K562 (cell line): ENCODE measurements at regions not wholly inside any gene's neighbourhood (a gene's known extent, or its start where the extent isn't known, plus 50 kb on each side); places are given as distances from the start of the nearest gene placed in this dataset.

ENCODE experiments used
- GABPB1 ChIP-seq: sonication (generic); formaldehyde crosslinking; IDR thresholded peaks from 2 replicates; pipeline ENCODE4 v1.8.0; 2022; ENCODE audit warnings: mild to moderate bottlenecking, missing genetic modification reagents
- HDAC6 ChIP-seq: IDR thresholded peaks from 2 replicates; pipeline ENCODE4 v1.6.1; 2012; ENCODE audit warnings: low read depth, mild to moderate bottlenecking, control low read depth, inconsistent platforms, low read length, moderate library complexity
- TF ChIP-seq, protein P1 (sequence below), 2 experiments: fragments of 450-650 bp; formaldehyde crosslinking in 1 of 2; IDR thresholded peaks; 2 replicates each; pipeline versions ENCODE4 v1.4.0 to v1.6.1; 2014 to 2020; ENCODE audit warnings: mild to moderate bottlenecking in 2 of 2, borderline replicate concordance in 1 of 2, low read depth in 1 of 2
- TF ChIP-seq, protein P2 (sequence below): fragments of 450-650 bp; IDR thresholded peaks from 2 replicates; pipeline ENCODE4 v1.6.1; 2016; ENCODE audit warnings: low read depth
- TF ChIP-seq, protein P3 (sequence below), 3 experiments: IDR thresholded peaks in 2 of 3; conservative IDR thresholded peaks in 1 of 3; 2 replicates each; pipeline ENCODE4 v1.5.1; 2011 to 2012; ENCODE audit warnings: low read length in 3 of 3, mild to moderate bottlenecking in 3 of 3, control low read depth in 2 of 3, improper control_type of control experiment in 1 of 3, inconsistent platforms in 1 of 3, low read depth in 1 of 3, mixed read lengths in 1 of 3, moderate library complexity in 1 of 3; ENCODE audit not compliant: insufficient read depth in 2 of 3
- TF ChIP-seq, protein P4 (sequence below): fragments of 250-450 bp; sonication (Bioruptor Pico); IDR thresholded peaks from 2 replicates; pipeline ENCODE4 v1.5.0; 2020; ENCODE audit warnings: mild to moderate bottlenecking, borderline replicate concordance

DNA sequence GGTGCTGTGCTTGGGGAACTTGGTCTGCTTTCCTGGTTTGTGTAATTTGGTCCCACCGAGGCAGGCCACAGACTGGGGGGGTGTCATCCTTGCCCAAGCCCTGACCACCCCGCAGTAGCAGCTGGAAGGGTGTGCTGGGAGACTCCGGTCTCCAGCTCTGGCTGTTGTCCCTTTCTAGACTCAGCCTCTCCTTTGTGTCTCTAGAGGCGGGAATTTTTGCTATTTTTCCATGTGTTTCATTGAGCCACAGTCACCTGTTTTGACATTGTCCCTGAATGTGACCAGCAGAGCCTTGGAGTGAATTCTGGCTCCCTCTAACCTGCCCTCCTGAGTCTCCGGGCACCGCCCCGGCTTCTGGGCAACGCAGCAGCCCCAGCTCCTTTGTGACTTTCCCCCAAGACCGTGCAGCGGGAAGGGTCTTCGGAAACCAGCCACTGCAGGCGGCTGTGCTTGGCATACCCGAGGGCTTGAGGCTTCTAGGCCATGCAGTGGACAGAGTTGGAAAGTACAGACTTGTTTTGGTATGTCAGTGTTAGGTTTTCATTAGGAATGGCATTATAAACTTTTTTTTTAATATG is 98.6 kb downstream of the TNFAIP2 start:
- TF ChIP-seq, protein P1, sequence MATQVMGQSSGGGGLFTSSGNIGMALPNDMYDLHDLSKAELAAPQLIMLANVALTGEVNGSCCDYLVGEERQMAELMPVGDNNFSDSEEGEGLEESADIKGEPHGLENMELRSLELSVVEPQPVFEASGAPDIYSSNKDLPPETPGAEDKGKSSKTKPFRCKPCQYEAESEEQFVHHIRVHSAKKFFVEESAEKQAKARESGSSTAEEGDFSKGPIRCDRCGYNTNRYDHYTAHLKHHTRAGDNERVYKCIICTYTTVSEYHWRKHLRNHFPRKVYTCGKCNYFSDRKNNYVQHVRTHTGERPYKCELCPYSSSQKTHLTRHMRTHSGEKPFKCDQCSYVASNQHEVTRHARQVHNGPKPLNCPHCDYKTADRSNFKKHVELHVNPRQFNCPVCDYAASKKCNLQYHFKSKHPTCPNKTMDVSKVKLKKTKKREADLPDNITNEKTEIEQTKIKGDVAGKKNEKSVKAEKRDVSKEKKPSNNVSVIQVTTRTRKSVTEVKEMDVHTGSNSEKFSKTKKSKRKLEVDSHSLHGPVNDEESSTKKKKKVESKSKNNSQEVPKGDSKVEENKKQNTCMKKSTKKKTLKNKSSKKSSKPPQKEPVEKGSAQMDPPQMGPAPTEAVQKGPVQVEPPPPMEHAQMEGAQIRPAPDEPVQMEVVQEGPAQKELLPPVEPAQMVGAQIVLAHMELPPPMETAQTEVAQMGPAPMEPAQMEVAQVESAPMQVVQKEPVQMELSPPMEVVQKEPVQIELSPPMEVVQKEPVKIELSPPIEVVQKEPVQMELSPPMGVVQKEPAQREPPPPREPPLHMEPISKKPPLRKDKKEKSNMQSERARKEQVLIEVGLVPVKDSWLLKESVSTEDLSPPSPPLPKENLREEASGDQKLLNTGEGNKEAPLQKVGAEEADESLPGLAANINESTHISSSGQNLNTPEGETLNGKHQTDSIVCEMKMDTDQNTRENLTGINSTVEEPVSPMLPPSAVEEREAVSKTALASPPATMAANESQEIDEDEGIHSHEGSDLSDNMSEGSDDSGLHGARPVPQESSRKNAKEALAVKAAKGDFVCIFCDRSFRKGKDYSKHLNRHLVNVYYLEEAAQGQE (IDR thresholded peaks at IDR 0.05; ENCODE audit: borderline replicate concordance): no peak
- TF ChIP-seq, protein P1 (CRISPR knock-in tag; IDR thresholded peaks at IDR 0.05; ENCODE audit: low read depth): no peak
- TF ChIP-seq GABPB1 (CRISPR knock-in tag) (no peak), HDAC6 (no peak)
- TF ChIP-seq, protein P2, sequence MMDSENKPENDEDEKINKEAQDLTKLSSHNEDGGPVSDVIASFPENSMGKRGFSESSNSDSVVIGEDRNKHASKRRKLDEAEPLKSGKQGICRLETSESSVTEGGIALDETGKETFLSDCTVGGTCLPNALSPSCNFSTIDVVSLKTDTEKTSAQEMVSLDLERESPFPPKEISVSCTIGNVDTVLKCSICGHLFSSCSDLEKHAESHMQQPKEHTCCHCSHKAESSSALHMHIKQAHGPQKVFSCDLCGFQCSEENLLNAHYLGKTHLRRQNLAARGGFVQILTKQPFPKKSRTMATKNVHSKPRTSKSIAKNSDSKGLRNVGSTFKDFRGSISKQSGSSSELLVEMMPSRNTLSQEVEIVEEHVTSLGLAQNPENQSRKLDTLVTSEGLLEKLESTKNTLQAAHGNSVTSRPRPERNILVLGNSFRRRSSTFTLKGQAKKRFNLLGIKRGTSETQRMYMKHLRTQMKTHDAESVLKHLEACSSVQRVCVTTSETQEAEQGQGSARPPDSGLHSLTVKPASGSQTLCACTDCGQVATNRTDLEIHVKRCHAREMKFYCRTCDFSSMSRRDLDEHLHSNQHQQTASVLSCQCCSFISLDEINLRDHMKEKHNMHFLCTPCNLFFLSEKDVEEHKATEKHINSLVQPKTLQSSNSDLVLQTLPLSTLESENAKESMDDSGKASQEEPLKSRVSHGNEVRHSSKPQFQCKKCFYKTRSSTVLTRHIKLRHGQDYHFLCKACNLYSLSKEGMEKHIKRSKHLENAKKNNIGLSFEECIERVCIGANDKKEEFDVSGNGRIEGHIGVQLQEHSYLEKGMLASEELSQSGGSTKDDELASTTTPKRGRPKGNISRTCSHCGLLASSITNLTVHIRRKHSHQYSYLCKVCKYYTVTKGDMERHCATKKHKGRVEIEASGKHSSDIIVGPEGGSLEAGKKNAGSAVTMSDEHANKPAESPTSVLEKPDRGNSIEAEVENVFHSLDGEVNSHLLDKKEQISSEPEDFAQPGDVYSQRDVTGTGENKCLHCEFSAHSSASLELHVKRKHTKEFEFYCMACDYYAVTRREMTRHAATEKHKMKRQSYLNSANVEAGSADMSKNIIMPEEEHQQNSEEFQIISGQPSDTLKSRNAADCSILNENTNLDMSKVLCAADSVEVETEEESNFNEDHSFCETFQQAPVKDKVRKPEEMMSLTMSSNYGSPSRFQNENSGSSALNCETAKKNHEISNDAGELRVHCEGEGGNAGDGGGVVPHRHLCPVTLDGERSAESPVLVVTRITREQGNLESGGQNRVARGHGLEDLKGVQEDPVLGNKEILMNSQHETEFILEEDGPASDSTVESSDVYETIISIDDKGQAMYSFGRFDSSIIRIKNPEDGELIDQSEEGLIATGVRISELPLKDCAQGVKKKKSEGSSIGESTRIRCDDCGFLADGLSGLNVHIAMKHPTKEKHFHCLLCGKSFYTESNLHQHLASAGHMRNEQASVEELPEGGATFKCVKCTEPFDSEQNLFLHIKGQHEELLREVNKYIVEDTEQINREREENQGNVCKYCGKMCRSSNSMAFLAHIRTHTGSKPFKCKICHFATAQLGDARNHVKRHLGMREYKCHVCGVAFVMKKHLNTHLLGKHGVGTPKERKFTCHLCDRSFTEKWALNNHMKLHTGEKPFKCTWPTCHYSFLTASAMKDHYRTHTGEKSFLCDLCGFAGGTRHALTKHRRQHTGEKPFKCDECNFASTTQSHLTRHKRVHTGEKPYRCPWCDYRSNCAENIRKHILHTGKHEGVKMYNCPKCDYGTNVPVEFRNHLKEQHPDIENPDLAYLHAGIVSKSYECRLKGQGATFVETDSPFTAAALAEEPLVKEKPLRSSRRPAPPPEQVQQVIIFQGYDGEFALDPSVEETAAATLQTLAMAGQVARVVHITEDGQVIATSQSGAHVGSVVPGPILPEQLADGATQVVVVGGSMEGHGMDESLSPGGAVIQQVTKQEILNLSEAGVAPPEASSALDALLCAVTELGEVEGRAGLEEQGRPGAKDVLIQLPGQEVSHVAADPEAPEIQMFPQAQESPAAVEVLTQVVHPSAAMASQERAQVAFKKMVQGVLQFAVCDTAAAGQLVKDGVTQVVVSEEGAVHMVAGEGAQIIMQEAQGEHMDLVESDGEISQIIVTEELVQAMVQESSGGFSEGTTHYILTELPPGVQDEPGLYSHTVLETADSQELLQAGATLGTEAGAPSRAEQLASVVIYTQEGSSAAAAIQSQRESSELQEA: no peak
- TF ChIP-seq, protein P3, sequence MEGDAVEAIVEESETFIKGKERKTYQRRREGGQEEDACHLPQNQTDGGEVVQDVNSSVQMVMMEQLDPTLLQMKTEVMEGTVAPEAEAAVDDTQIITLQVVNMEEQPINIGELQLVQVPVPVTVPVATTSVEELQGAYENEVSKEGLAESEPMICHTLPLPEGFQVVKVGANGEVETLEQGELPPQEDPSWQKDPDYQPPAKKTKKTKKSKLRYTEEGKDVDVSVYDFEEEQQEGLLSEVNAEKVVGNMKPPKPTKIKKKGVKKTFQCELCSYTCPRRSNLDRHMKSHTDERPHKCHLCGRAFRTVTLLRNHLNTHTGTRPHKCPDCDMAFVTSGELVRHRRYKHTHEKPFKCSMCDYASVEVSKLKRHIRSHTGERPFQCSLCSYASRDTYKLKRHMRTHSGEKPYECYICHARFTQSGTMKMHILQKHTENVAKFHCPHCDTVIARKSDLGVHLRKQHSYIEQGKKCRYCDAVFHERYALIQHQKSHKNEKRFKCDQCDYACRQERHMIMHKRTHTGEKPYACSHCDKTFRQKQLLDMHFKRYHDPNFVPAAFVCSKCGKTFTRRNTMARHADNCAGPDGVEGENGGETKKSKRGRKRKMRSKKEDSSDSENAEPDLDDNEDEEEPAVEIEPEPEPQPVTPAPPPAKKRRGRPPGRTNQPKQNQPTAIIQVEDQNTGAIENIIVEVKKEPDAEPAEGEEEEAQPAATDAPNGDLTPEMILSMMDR (IDR thresholded peaks at IDR 0.05 in 2 of 3, conservative IDR thresholded peaks at IDR 0.05 in 1 of 3; ENCODE audit: insufficient read depth in 2 of 3, low read depth in 1 of 3, low read length in 3 of 3): no peak
- TF ChIP-seq, protein P4, sequence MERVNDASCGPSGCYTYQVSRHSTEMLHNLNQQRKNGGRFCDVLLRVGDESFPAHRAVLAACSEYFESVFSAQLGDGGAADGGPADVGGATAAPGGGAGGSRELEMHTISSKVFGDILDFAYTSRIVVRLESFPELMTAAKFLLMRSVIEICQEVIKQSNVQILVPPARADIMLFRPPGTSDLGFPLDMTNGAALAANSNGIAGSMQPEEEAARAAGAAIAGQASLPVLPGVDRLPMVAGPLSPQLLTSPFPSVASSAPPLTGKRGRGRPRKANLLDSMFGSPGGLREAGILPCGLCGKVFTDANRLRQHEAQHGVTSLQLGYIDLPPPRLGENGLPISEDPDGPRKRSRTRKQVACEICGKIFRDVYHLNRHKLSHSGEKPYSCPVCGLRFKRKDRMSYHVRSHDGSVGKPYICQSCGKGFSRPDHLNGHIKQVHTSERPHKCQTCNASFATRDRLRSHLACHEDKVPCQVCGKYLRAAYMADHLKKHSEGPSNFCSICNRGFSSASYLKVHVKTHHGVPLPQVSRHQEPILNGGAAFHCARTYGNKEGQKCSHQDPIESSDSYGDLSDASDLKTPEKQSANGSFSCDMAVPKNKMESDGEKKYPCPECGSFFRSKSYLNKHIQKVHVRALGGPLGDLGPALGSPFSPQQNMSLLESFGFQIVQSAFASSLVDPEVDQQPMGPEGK: no peak
